ENCODE measurements at regions not wholly inside any gene's neighbourhood (a gene's known extent, or its start where the extent isn't known, plus 50 kb on each side); places are given as distances from the start of the nearest gene placed in this dataset.

DNA sequence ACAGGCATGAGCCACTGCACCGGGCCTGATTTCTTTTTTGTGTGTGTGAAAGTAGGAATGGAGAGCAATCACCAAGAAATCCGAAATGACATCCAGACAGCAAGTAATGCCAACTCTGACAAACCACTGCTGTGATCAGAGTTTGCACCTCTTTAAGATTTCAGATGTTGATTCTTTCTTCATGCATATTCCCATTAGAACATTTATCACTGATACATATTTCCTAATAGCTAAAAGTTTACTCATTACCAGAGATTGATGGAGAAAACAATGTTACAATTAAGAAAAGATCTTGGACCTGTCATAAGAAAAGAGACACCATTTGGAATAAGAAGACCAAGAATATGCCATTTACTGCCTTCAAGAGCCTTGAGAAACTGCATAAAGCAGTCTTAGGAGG lies 217.0 kb upstream of the MGAT4C start:
- Mint-ChIP-seq H3K36me3 (no peaks in the 10 kb centered on the region), H3K4me1 (no peaks in the 10 kb centered on the region), H3K4me3 (no peak overlapping the region), H3K27me3 (ENCODE audit: low read depth in 3 of 3) (no peaks in the 10 kb centered on the region), H3K9me3 (peaks cover 0 to 3% (median 0%) of the 10 kb centered on the region in 7 donors), H3K27ac (no peak overlapping the region)
- Histone ChIP-seq H4K20me1 (ENCODE audit: insufficient read depth, low read length) (no peaks in the 10 kb centered on the region), H3K4me2 (replicated peaks; ENCODE audit: extremely low read depth, low read length, poor library complexity, severe bottlenecking) (no peak overlapping the region), H3K9ac (ENCODE audit: insufficient read depth, low read length, poor library complexity, severe bottlenecking) (no peak overlapping the region), H3K36me3 (replicated peaks in 1 of 2; ENCODE audit: control insufficient read depth in 1 of 2, insufficient read depth in 2 of 2, low read length in 2 of 2) (no peaks in the 10 kb centered on the region), H2AFZ (ENCODE audit: insufficient read depth, low read depth, low read length, poor library complexity, severe bottlenecking) (no peak overlapping the region), H3K4me3 (replicated peaks in 1 of 3; ENCODE audit: low read depth in 2 of 3, low read length in 3 of 3) (no peak overlapping the region), H3K79me2 (ENCODE audit: insufficient read depth, low read length) (no peaks in the 10 kb centered on the region), H3K27ac (ENCODE audit: low read depth in 1 of 2, low read length in 2 of 2) (no peak overlapping the region), H3K27me3 (ENCODE audit: control insufficient read depth in 2 of 2, insufficient read depth in 2 of 2, low read length in 2 of 2) (no peaks in the 10 kb centered on the region), H3K9me3 (replicated peaks in 1 of 2; ENCODE audit: control insufficient read depth in 1 of 2, insufficient read depth in 1 of 2, low read length in 2 of 2) (no peaks in the 10 kb centered on the region), H3K4me1 (ENCODE audit: control insufficient read depth in 1 of 2, insufficient read depth in 2 of 2, low read length in 2 of 2) (no peaks in the 10 kb centered on the region)
- TF ChIP-seq, protein P1, sequence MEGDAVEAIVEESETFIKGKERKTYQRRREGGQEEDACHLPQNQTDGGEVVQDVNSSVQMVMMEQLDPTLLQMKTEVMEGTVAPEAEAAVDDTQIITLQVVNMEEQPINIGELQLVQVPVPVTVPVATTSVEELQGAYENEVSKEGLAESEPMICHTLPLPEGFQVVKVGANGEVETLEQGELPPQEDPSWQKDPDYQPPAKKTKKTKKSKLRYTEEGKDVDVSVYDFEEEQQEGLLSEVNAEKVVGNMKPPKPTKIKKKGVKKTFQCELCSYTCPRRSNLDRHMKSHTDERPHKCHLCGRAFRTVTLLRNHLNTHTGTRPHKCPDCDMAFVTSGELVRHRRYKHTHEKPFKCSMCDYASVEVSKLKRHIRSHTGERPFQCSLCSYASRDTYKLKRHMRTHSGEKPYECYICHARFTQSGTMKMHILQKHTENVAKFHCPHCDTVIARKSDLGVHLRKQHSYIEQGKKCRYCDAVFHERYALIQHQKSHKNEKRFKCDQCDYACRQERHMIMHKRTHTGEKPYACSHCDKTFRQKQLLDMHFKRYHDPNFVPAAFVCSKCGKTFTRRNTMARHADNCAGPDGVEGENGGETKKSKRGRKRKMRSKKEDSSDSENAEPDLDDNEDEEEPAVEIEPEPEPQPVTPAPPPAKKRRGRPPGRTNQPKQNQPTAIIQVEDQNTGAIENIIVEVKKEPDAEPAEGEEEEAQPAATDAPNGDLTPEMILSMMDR (IDR thresholded peaks at IDR 0.05) = no peak
- no peak for DNase-seq
- intact Hi-C loops (cut with micrococcal nuclease) = no loop called here
- no CpG with 5 or more reads among the region's 2 CpGs for WGBS (ENCODE audit: insufficient coverage)

DNA sequence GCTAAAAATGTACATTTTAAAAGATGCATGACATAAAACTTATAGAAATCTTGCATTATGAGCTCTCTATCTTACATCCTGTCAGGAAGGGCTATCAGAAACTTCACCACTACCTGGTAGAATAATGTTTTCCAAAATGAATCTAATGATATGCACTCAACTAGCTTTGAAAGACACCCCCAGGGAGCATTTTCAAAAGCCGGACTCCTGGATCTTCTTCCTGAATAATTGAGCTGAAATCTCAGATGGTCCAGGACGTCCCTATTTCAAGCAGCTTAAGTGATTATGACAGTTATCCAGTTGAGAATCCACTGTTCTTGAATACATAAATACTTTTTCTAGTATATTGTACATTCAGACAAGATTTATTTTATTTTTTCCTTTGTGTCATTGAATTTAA lies 200.6 kb upstream of the MGAT4C start:
- Histone ChIP-seq H3K4me2 (replicated peaks; ENCODE audit: extremely low read depth, low read length, poor library complexity, severe bottlenecking) (no peak overlapping the region), H3K27me3 (ENCODE audit: control insufficient read depth in 2 of 2, insufficient read depth in 2 of 2, low read length in 2 of 2) (no peaks in the 10 kb centered on the region), H3K79me2 (ENCODE audit: insufficient read depth, low read length) (no peaks in the 10 kb centered on the region), H3K9me3 (replicated peaks in 1 of 2; ENCODE audit: control insufficient read depth in 1 of 2, insufficient read depth in 1 of 2, low read length in 2 of 2) (no peaks in the 10 kb centered on the region), H3K27ac (ENCODE audit: low read depth in 1 of 2, low read length in 2 of 2) (no peak overlapping the region), H3K4me3 (replicated peaks in 1 of 3; ENCODE audit: low read depth in 2 of 3, low read length in 3 of 3) (no peak overlapping the region), H4K20me1 (ENCODE audit: insufficient read depth, low read length) (no peaks in the 10 kb centered on the region), H2AFZ (ENCODE audit: insufficient read depth, low read depth, low read length, poor library complexity, severe bottlenecking) (no peak overlapping the region), H3K9ac (ENCODE audit: insufficient read depth, low read length, poor library complexity, severe bottlenecking) (no peak overlapping the region), H3K4me1 (ENCODE audit: control insufficient read depth in 1 of 2, insufficient read depth in 2 of 2, low read length in 2 of 2) (no peaks in the 10 kb centered on the region), H3K36me3 (replicated peaks in 1 of 2; ENCODE audit: control insufficient read depth in 1 of 2, insufficient read depth in 2 of 2, low read length in 2 of 2) (no peaks in the 10 kb centered on the region)
- no peaks in the 10 kb centered on the region for H3K36me3 Mint-ChIP-seq
- H3K4me1 Mint-ChIP-seq = no peaks in the 10 kb centered on the region
- no peak overlapping the region for H3K4me3 Mint-ChIP-seq
- peaks cover 0 to 2% (median 0%) of the 10 kb centered on the region in 3 donors for H3K27me3 Mint-ChIP-seq (ENCODE audit: low read depth in 3 of 3)
- TF ChIP-seq, protein P1 (IDR thresholded peaks at IDR 0.05) = no peak
- DNase-seq = no peak
- no CpG with 5 or more reads among the region's 2 CpGs for WGBS (ENCODE audit: insufficient coverage)
- H3K9me3 Mint-ChIP-seq = no peaks in the 10 kb centered on the region
- H3K27ac Mint-ChIP-seq = no peak overlapping the region
- intact Hi-C loops (cut with micrococcal nuclease) = no loop called here

Measured in CD14-positive monocyte (primary cell).